ENCODE measurements at regions not wholly inside any gene's neighbourhood (a gene's known extent, or its start where the extent isn't known, plus 50 kb on each side); places are given as distances from the start of the nearest gene placed in this dataset.
A peak's percentile ranks its signal among the peaks of the same experiment; 100 is the strongest.
"Not testable (repeated sequence)": the region's sequence is repeated elsewhere in the genome, so short reads cannot be mapped to it uniquely, and the experiment has no call there.

- no peak for DNase-seq (ENCODE audit: low read depth)
These were observed 513.0 kb downstream of the NTRK3 start for GRCh38 chr15:87743562-87743961.

GRCh38 chr15:87741350-87741749, 515.2 kb downstream of the NTRK3 start:
- no peak for TF ChIP-seq CTCF (conservative IDR thresholded peaks at IDR 0.05; ENCODE audit: low read depth, low read length)
- no peak for DNase-seq (ENCODE audit: low read depth)
- no peak overlapping the region for H3K4me3 ChIP-seq (ENCODE audit: low read depth, low read length)

More at GRCh38 chr15:87743562-87743961, 513.0 kb downstream of the NTRK3 start:
- no peak for TF ChIP-seq CTCF (conservative IDR thresholded peaks at IDR 0.05; ENCODE audit: low read depth, low read length)
- H3K4me3 ChIP-seq (ENCODE audit: low read depth, low read length) = no peak overlapping the region

- no peak overlapping the region for H3K4me3 ChIP-seq (ENCODE audit: low read depth, low read length)
- no peak for DNase-seq (ENCODE audit: low read depth)
- TF ChIP-seq CTCF (conservative IDR thresholded peaks at IDR 0.05; ENCODE audit: low read depth, low read length) = no peak
These were observed 515.7 kb downstream of the NTRK3 start for GRCh38 chr15:87740655-87741344.

- no peak overlapping the region for H3K4me3 ChIP-seq (ENCODE audit: low read depth, low read length)
- TF ChIP-seq CTCF (conservative IDR thresholded peaks at IDR 0.05; ENCODE audit: low read depth, low read length) = no peak
- peak; percentile 39 for DNase-seq (ENCODE audit: low read depth)
These were observed 516.7 kb downstream of the NTRK3 start for GRCh38 chr15:87739866-87740265.

GRCh38 chr15:87739081-87739480, 517.5 kb downstream of the NTRK3 start:
- no peak for TF ChIP-seq CTCF (conservative IDR thresholded peaks at IDR 0.05; ENCODE audit: low read depth, low read length)
- no peak for DNase-seq (ENCODE audit: low read depth)
- no peak overlapping the region for H3K4me3 ChIP-seq (ENCODE audit: low read depth, low read length)

- not testable (repeated sequence) for H3K4me3 ChIP-seq (ENCODE audit: low read depth, low read length); DNase-seq (ENCODE audit: low read depth)
These were observed 519.1 kb downstream of the NTRK3 start for GRCh38 chr15:87737460-87737859.

- TF ChIP-seq CTCF (conservative IDR thresholded peaks at IDR 0.05; ENCODE audit: low read depth, low read length) = no peak
These were observed 519.6 kb downstream of the NTRK3 start for GRCh38 chr15:87736891-87737389.

More at GRCh38 chr15:87736891-87737389, 519.6 kb downstream of the NTRK3 start:
- DNase-seq (ENCODE audit: low read depth) = no peak
- H3K4me3 ChIP-seq (ENCODE audit: low read depth, low read length) = no peak overlapping the region

Data from choroid plexus epithelial cell (primary cell).